MV-4-11 (cell line): ENCODE measurements at regions not wholly inside any gene's neighbourhood (a gene's known extent, or its start where the extent isn't known, plus 50 kb on each side); places are given as distances from the start of the nearest gene placed in this dataset.
"Not testable (repeated sequence)": the region's sequence is repeated elsewhere in the genome, so short reads cannot be mapped to it uniquely, and the experiment has no call there.

ENCODE experiments used
- DNase-seq: peaks from one replicate; lab custom pipeline; 2025; lab: John Stamatoyannopoulos, UW

DNA sequence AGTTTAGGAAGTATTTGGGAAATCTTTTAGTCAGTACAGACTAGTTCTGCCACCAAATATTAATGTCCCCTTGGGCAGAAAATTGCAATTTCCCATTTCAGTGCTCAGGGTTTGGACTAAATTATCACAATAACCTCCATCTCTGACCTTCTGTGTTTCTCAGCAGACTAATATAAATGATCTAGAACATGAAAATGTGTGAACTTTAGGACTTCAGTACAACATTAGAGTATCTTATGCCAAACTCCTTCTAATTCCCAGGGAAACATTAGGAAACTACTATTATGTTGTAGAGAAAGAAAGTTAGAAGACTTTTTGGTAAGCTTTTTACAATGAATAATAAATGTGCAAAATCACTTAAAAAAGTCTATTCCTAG is 1087.6 kb upstream of the CITED2 start:
- no peak for DNase-seq

DNA sequence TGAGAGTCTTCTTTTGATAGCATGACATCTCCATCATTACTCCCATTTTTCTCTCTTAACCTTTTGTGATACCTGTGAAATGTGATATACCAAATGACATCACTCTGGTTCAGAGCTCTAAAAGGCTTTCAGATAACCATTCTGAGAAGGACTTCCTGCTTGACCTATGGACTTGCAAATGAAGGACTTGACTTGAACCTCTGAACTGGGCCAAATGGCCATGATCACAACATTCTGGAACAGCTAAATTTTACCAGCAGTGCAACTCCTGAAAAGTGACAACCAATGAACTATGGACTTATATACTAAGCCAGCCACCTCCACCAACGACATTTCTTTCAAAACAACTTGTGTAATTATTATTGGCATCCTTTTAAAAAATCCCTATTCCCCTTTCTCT is 1085.8 kb upstream of the CITED2 start:
- DNase-seq: no peak

DNA sequence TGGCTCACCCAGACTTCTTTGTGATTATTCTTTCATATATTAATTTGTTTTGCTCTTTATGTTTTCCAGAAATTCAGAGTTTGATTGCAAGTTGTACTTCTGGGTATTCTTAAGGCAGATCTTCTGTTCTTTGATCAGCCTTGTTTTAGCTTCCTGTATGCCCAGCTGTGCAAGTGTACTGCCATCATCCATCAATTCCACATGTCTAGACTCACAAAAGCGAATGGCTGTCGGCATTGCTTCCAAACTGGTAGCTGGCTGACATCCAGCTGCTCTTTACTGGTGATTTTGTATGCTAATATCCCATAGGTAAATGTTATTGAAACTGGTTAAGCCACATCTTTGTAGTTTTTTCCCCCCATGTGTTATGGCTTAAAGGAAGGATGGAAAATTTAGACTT is 1084.8 kb upstream of the CITED2 start:
- DNase-seq: no peak

DNA sequence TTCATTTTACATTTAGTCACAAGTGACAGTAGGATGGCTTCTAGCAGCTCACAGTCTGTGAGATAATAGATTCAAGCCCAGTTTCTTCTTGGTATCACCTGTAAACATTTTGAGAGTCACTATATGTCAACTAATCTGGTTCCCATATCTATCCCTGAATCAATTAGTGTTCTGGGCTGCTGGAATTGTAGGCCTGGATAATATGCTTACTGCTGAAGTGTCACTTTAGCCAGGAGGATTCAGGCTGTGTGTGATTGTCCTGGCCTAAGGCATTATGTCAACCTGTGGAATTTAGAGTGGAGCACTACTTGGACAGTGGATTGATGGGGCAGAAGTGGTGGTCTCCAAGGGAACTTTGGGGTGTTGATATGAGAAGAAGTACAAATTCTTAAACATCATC is 1071.8 kb upstream of the CITED2 start:
- no peak for DNase-seq

DNA sequence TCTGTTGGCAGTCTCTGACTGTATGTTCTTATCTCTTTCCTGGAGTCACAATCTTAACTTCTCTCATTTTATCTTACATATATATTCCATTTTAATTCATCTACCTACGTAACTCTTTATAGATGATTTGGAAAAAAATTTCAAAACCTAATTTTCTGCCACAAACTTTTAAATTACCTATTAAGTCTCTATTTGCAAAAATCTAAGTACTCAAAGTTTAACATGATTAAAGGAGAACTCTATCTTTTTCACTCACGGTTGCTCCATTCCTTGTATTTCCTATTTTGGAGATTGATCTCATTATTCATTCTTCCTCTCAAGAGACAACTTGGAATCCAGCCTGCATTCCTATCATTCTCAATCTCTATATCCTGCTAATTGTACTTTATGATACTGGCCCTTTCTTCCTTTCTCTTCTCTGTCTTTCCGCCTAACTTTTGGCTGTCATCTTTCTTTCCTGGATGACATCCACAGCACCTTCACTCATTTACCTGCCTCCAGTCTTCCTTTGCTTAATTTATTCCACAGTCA is 1071.1 kb upstream of the CITED2 start:
- DNase-seq: no peak

DNA sequence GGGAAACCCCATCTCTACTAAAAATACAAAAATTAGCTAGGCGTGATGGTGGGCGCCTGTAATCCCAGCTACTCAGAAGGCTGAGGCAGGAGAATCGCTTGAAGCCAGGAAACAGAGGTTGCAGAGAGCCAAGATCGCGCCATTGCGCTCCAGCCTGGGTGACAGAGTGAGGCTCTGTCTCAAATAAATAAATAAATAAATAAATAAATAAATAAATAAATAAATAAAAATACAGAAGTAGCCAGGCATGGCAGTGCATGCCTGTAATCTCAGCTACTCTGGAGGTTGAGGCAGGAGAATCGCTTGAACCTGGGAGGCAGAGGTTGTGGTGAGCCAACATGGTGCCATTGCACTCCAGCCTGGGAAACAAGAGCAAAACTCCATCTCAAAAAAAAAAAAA is 1068.7 kb upstream of the CITED2 start:
- DNase-seq: not testable (repeated sequence)

DNA sequence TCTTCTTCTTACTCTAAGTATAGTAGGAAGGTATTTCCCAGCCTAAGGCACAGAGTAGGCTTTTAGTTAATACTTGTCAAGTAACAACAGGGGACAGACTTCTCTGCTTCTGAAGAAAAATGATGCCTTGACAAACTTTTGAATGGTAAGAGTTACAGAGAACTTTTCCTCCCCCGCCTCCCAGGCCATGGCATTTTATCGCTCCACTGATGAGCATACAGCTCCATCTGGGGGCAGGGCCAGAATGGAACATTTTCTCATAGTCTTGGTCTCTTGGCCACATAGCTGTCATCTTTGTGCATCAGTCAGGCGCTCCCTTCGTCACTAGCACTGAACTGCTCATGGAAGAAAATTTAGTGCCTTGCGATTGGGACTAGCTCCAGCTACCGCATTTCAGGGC is 1066.8 kb upstream of the CITED2 start:
- DNase-seq: peak; percentile 32

DNA sequence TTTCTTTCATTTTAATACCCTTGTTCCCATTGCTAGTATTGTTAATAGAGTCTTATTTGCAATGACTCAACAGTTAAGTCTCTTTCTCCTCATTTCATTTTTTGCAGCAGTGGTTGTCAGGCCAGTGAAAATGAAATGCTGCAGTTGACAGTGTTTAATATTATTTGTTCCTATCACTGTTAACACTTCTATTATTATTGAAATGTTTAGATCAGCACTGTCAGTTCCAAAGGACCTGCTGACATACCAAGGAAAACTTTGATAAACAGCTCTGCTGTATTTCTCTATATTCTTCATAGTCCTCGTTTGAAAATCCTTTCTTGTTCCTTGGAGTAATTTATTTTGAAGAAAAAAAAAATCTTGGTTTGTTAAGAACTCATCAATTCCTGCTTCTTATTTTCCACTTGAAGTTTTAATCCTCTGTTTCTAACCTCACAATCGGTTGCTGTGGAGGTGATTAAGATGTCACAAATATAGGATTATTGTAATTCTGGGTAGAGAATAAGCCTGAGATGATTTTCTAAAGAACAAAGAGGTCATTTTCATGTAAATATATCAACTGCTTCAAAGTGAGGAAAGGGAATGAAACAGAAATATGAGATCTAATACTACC is 1065.9 kb upstream of the CITED2 start:
- no peak for DNase-seq

DNA sequence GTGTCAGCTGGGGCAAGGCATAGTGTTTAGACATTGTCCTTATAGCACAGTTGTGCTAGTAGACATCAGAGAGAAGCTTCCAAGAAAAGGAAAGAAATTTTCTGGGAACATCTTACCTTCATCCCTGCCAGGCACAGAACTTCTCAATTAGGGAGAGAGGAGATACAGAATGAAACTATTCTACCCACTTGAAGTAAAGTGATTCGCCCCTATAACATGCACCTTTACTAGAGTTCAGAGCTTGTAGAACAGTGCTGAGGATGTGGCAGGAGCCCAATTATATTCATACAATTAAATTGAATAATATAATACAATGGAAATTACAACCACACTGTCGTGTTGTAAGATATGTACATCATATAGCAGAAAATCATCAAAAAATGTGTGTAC is 1063.9 kb upstream of the CITED2 start:
- DNase-seq: no peak

DNA sequence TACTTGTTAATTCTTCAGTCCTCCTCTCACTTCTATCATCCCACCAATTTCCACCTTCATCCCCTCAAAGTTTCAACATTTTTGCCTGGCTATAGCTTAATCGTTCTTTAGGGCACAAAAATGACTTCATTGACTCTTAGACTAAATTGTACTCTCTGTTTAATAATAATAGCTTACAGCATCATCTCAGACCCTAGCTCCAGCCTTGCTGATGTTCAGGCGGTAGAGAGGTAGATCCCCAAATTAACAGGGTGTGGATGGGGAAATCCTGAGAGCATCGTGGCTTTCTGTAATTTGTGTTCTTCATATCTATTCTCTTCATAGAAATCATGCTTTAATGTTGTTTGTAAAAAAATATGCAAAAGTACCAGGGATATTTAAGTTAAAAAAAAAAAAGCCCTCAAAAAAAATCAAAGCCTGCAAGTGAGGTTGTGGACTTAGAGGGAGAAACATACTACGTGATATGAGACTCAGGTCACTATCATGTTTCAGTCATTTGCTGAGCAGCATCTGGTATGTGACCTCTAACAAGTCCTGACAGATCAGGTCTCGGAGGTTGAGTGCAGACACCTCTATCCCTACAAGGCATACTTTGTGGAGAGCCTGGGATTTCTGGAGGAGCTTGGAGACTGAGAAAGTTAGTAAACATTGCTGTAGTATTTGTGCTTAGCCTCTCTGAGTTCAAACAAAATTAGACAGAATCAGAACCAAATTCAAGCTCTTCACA is 1063.3 kb upstream of the CITED2 start:
- DNase-seq: no peak

DNA sequence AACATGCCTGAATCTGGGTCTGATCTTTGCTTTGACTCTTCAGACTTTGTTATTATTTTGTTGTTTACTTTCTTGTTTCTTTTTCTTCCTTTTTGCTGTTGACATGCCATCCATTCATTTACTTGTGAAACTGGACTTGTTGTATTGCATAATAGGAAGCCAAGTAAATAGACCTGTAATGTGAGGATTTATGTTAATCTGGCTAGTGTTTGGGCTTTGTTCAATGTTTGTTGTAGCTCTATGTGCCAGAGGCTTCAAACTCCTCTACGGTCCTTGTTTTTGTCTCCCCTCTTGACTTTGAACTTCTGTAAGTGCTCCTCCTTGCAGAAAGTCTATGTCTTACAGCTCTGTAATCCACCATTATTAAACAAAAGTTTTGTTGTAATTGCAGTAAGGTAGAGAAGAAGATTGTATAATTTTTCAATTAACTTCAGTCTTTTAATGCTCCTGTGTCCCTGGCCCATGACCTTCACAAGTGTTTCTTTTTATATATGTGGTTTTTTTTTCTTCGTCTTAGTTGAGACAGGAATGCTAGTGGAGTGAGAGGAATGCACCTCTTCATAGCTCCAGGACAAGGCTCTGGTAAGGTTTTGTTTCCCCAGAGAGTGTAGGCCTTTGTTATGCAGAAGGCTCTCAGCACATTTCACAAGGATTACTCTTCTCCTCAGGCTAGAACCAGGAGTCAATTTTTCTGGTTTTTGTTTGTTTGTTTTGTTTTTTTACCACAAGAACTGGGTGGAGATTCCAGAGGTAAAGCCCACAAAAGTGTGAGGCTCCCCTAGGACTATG is 1061.8 kb upstream of the CITED2 start:
- DNase-seq: no peak

DNA sequence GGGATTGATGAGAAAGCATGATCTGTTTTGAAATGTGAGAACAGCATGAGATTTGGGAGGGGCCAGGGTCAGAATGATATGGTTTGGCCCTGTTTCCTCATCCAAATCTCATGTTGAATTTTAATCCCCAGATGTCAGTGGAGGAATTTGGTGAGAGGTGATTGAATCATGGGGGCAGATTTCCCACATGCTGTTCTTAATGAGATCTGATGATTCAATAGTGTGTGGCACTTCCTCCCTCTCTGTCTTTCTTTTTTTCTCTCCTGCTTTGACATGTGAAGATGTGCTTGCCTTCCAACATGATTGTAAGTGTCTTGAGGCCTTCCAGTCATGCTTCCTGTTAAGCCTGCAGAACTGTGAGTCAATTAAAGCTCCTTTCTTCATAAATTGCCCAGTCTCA is 1060.3 kb upstream of the CITED2 start:
- DNase-seq: no peak

DNA sequence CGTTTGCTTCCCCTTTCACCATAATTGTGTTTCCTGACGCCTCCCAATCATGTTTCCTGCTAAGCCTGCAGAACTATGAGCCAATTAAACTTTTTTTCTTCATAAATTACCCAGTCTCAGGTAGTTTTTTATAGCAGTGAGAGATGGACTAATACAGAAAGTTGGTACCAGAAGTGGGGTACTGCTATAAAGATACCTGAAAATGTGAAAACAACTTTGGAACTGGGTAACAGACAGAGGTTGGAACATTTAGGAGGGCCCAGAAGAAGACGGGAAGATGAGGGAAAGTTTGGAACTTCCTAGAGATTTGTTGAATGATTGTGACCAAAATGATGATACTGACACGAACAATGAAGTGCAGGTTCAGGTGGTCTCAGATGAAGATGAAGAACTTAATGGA is 1058.6 kb upstream of the CITED2 start:
- no peak for DNase-seq

DNA sequence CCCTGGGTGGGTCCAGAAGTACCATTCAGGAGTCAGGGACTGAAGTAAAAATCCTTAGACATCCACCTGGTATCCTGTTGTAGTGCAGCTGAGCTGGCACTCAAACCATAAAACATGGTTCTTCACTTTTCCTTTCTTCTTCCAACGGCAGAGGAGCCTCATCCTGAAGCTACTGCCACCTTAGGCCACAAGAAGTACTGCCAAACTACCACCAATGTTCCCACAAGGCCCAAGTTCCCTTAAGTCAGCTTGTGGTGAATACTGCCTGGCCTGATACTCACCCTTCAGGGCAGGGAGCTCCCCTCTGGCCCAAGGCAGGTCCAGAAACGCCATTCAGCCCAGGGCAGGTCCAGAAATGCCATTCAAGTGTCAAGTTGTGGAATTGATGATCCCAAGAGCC is 1053.4 kb upstream of the CITED2 start:
- DNase-seq: no peak

DNA sequence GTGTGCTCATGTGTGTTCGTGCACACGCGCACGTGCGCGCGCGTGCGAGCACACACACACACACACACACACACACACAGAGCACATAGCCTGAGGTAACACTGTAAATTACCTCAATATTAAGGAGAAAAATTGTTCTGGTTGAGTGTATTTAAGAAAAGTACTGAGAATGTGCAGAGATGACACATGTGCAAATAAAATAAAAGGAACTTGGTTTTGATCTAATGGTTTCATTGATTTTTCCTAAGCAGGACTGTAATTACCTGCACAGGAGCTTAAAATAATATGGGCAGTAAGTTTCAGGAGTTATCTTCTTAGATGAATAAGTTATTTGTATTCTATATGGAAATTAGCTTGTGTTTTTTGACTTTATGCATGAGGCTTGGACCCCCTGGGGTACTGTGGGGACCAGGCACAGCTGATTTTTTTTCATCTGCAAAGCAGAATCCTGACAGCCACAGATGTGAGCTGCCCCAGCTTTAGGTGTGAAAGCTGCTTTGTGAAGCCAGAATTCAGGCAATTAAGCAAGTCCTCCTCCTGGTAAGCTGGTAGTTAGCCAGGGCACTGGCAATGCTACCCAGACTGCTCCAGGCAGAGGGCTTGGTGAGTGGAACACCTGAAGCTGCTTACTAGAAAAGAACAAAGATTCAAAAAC is 1040.6 kb upstream of the CITED2 start:
- DNase-seq: no peak

DNA sequence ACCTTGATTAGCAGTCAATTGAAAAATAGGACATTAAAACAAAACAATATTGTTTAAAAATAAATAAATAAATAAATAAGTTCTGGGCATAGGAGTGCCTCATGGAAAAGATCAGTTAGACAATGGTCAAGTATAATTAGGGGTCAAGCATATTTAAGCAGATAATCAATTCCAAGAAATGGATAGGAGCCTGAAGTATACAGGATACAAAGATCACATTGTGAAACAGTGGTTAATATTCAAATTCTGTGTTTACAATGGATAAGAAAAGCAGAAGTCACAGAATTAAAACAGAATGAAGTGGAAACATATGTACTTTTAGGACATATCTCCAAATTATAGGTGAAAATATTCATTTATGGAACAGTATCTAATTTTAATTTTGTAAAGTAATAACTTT is 1028.6 kb upstream of the CITED2 start:
- DNase-seq: no peak

DNA sequence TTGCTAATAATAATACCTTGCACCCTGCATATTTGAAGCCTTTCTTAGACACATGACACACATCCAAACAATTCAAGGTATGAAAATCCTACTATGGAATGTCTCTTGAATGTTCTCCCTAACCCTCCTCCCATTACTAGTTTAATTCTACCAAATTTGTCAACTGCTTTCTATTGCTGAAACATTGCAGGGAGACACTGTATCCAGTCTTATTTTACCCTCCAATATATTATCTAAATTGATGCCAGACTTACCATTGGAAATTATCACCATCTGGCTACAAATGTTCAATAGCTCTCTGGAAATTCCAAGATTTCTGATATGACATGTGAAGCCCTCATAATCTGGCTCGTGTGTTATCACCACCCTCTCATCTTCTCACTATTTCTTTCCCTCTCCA is 1027.3 kb upstream of the CITED2 start:
- DNase-seq: no peak

DNA sequence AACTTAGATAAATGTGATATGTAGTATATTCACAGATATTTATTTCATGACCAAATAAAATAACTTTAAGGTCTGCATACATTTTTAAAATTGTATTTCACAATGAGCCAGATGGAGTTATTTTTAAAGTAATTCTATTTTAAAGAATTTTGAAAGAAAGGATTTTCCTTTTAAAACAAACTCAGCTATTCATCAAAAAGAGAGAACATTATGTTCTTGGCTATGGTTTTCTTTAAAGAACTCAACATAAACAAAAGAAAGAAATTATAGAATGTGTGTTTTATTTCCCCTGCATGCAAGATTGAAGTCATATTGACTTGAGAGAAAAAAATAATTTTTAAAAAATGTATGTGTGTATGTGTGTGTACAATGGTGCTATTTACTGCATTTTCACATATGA is 1023.6 kb upstream of the CITED2 start:
- DNase-seq: no peak

DNA sequence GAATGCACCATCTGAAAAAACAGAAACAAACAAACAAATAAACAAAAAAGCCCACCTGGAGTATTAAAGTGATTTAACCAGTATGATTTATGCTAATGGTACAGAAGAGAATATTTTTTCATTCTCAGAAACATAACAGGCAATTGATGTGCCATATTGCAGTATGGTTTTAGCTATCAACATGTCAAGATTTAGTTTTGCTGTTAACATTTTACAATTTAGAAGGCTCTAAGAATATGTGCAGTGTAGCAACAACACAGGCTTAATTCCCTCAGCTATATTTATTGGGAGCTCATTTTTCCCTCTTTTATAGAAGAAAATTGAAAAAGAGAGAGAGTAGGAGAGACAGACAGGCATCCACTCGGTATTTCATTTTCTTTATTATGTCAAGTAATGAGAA is 1022.7 kb upstream of the CITED2 start:
- no peak for DNase-seq

DNA sequence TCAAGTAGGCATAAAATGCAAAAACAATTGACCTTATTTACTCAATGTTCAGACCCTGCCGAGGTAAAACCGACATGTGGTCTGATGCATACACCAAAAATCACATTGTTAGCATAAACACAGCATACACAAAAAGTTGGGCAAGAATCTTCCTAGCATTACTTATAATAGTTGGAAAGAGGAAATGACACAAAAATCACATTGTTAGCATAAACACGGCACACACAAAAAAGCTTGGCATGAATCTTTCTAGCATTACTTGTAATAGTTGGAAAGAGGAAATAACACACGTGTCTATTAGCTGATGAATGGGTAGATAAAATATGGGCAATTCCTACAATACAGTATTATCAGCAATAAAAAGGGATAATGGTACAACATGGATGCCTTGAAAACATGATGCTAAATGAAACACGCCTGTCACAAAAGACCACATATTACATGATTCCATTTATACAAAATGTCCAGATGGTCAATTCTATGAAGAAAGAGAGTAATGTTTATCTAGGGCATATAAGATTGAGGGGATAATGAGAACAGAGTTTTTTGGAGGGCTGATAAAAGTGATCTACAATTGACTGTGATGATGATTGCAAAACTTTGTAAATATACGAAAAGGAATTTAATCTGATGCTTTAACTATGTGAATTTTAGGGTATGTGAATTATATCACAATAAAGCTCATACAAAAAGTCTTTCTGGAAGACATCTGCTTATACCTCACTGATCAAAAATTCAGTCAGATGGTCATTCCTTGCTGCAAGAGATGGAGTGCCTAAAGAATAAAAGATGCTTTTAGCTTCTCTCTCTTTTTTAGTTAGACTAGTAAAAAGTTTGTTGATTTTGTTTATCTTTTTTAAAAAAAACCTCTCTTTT is 1019.5 kb upstream of the CITED2 start:
- peak; percentile 70 for DNase-seq

DNA sequence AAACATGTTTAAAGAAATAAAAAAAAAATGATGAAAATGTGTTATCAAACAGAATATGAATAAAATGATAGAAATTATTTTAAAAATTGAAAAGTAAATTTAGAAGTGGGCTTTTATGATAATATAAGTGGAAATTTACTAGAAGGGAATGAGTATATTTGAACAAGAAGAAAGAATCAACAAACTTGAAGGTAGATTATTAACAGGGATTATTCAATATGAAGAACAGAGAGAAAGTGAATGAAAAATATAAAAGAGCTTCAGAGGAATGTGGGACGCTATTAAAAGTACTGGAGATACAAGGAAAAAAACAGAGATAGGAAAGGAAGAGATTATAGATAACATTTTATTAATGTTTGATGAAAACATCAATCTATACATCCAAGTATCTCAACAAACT is 1014.4 kb upstream of the CITED2 start:
- no peak for DNase-seq
